HG03521 (cell line): ENCODE measurements at regions not wholly inside any gene's neighbourhood (a gene's known extent, or its start where the extent isn't known, plus 50 kb on each side); places are given as distances from the start of the nearest gene placed in this dataset.

Source experiments
- ATAC-seq: cut with Tn5 transposase; IDR thresholded peaks from one replicate; pipeline ENCODE4 v1.9.1; 2021; ENCODE audit warnings: mild to moderate bottlenecking, moderate library complexity; ENCODE audit not compliant: unreplicated experiment

GRCh38 chr18:27412556-27412955, 227.4 kb upstream of the CHST9 start:
- ATAC-seq: no peak

GRCh38 chr18:27411911-27412310, 226.8 kb upstream of the CHST9 start:
- ATAC-seq: no peak

- ATAC-seq: no peak
Measured at GRCh38 chr18:27411013-27411412, 225.9 kb upstream of the CHST9 start.

- ATAC-seq: no peak
Measured at GRCh38 chr18:27404855-27405254, 219.7 kb upstream of the CHST9 start.

- no peak for ATAC-seq
Measured at GRCh38 chr18:27400001-27400400, 214.9 kb upstream of the CHST9 start.

GRCh38 chr18:27395752-27396151, 210.6 kb upstream of the CHST9 start:
- no peak for ATAC-seq

GRCh38 chr18:27394687-27395086, 209.6 kb upstream of the CHST9 start:
- ATAC-seq: no peak

GRCh38 chr18:27382567-27383216, 197.6 kb upstream of the CHST9 start:
- no peak for ATAC-seq

- ATAC-seq: no peak
Measured at GRCh38 chr18:27378431-27379095, 193.5 kb upstream of the CHST9 start.

GRCh38 chr18:27377251-27377650, 192.1 kb upstream of the CHST9 start:
- no peak for ATAC-seq

- no peak for ATAC-seq
Measured at GRCh38 chr18:27372386-27372785, 187.3 kb upstream of the CHST9 start.

GRCh38 chr18:27366665-27367064, 181.6 kb upstream of the CHST9 start:
- ATAC-seq: no peak

GRCh38 chr18:27366151-27366550, 181.0 kb upstream of the CHST9 start:
- ATAC-seq: no peak

- ATAC-seq: no peak
Measured at GRCh38 chr18:27363872-27364271, 178.8 kb upstream of the CHST9 start.

- ATAC-seq: no peak
Measured at GRCh38 chr18:27361477-27361876, 176.4 kb upstream of the CHST9 start.

GRCh38 chr18:27355308-27355707, 170.2 kb upstream of the CHST9 start:
- ATAC-seq: no peak

GRCh38 chr18:27353273-27353672, 168.2 kb upstream of the CHST9 start:
- ATAC-seq: no peak

GRCh38 chr18:27349284-27349882, 164.3 kb upstream of the CHST9 start:
- no peak for ATAC-seq

GRCh38 chr18:27331606-27332005, 146.5 kb upstream of the CHST9 start:
- ATAC-seq: no peak

- no peak for ATAC-seq
Measured at GRCh38 chr18:27314996-27315395, 129.9 kb upstream of the CHST9 start.

GRCh38 chr18:27313678-27314077, 128.6 kb upstream of the CHST9 start:
- no peak for ATAC-seq

- no peak for ATAC-seq
Measured at GRCh38 chr18:27312853-27313252, 127.7 kb upstream of the CHST9 start.
